ENCODE measurements at regions not wholly inside any gene's neighbourhood (a gene's known extent, or its start where the extent isn't known, plus 50 kb on each side); places are given as distances from the start of the nearest gene placed in this dataset.

GRCh38 chr7:39758234-39758970 lies 135.0 kb downstream of the RALA start:
- Histone ChIP-seq H4K8ac (replicated peaks; ENCODE audit: insufficient read length, low read depth, low read length) (no peak overlapping the region), H3K4ac (ENCODE audit: low read depth, low read length) (no peak overlapping the region), H4K20me1 (ENCODE audit: control insufficient read depth, insufficient read depth, insufficient read length) (no peaks in the 10 kb centered on the region), H3K4me1 (ENCODE audit: insufficient read depth, low read length) (no peaks in the 10 kb centered on the region; the same call in 1 of the 2 replicates), H3K4me2 (ENCODE audit: insufficient read depth, insufficient read length, low read length) (no peak overlapping the region), H2BK120ac (ENCODE audit: low read depth, low read length, poor library complexity, severe bottlenecking) (no peak overlapping the region), H2BK15ac (ENCODE audit: low read depth, low read length) (no peak overlapping the region), H2BK12ac (ENCODE audit: insufficient read length, low read depth, low read length) (no peak overlapping the region), H3K23me2 (ENCODE audit: insufficient read length, low read depth, low read length, poor library complexity, severe bottlenecking) (no peaks in the 10 kb centered on the region), H4K91ac (ENCODE audit: insufficient read length, low read depth, low read length) (no peak overlapping the region), H4K5ac (ENCODE audit: insufficient read length, low read depth, low read length) (no peak overlapping the region), H2AK5ac (ENCODE audit: insufficient read length, low read length) (no peak overlapping the region), H3K79me1 (ENCODE audit: insufficient read depth, low read depth, low read length, poor library complexity, severe bottlenecking) (peaks cover 2% of the 10 kb centered on the region), H3K23ac (ENCODE audit: insufficient read length, low read depth, low read length) (no peak overlapping the region), H3K27me3 (ENCODE audit: insufficient read depth, low read length) (no peaks in the 10 kb centered on the region), H3K79me2 (ENCODE audit: insufficient read depth, low read length) (no peaks in the 10 kb centered on the region), H3K9me3 (ENCODE audit: control insufficient read depth, low read depth, low read length) (no peaks in the 10 kb centered on the region), H3T11ph (ENCODE audit: low read length) (no peak overlapping the region), H2AFZ (ENCODE audit: low read length) (no peak overlapping the region), H2BK20ac (ENCODE audit: low read depth, low read length, poor library complexity, severe bottlenecking) (no peak overlapping the region), H2BK5ac (ENCODE audit: insufficient read length, low read length) (no peak overlapping the region), H3K18ac (ENCODE audit: insufficient read length, low read depth, low read length) (no peak overlapping the region), H3K27ac (ENCODE audit: insufficient read length, low read depth, low read length) (no peak overlapping the region), H3K56ac (ENCODE audit: insufficient read length, low read depth, low read length) (no peak overlapping the region), H3K9ac (ENCODE audit: extremely low read depth, insufficient read length, low read length) (no peak overlapping the region), H3K14ac (ENCODE audit: insufficient read depth, low read length) (no peak overlapping the region)
- H3K9me3 Mint-ChIP-seq: peaks cover 2 to 17% of the 10 kb centered on the region in 2 experiments
- no peak for DNase-seq
- peaks cover 2% of the 10 kb centered on the region; the same call in 1 of the 2 replicates for H3K27me3 Mint-ChIP-seq (ENCODE audit: low read depth)
- no peak for TF ChIP-seq CTCF (conservative IDR thresholded peaks at IDR 0.05)
- H3K4me3 Mint-ChIP-seq: no peak overlapping the region
- WGBS (ENCODE audit: extremely low coverage, insufficient read length, low lambda C conversion rate): no CpG with 5 or more reads among the region's 10 CpGs
- peaks cover 38 to 39% of the 10 kb centered on the region in 2 experiments for H3K4me1 Mint-ChIP-seq
- no peak overlapping the region for H3K27ac Mint-ChIP-seq
- peaks cover 2 to 22% (median 16%) of the 10 kb centered on the region in 3 experiments; a peak in 6 of 7 replicates for H3K36me3 Mint-ChIP-seq (ENCODE audit: insufficient read depth in 1 of 3, low read depth in 3 of 3)
